ENCODE measurements at regions not wholly inside any gene's neighbourhood (a gene's known extent, or its start where the extent isn't known, plus 50 kb on each side); places are given as distances from the start of the nearest gene placed in this dataset.

DNA sequence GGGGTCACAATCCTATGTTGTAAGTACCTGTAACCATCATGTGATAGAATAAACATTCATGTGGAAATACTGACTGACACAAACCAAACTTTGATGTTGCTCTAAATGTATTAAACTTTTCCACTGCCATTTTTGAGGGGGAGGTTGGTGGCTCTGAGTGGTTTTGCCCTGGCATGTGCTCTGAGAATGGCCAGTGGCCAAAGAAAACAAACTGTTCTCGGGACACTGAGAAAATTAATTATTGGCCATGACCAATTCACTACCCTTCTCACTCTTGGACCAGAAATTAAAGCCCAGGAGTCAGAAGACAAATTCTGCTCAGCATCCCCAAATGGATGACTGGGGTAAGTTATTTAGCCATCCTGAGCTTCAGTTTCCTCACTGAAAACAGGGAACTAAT, 195.9 kb downstream of the XPNPEP1 start:
- DNase-seq (ENCODE audit: low spot score), result no peak
- TF ChIP-seq, protein P1, sequence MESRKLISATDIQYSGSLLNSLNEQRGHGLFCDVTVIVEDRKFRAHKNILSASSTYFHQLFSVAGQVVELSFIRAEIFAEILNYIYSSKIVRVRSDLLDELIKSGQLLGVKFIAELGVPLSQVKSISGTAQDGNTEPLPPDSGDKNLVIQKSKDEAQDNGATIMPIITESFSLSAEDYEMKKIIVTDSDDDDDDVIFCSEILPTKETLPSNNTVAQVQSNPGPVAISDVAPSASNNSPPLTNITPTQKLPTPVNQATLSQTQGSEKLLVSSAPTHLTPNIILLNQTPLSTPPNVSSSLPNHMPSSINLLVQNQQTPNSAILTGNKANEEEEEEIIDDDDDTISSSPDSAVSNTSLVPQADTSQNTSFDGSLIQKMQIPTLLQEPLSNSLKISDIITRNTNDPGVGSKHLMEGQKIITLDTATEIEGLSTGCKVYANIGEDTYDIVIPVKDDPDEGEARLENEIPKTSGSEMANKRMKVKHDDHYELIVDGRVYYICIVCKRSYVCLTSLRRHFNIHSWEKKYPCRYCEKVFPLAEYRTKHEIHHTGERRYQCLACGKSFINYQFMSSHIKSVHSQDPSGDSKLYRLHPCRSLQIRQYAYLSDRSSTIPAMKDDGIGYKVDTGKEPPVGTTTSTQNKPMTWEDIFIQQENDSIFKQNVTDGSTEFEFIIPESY (IDR thresholded peaks at IDR 0.05), result no peak
- TF ChIP-seq ATF3 (IDR thresholded peaks at IDR 0.05), result no peak
- TF ChIP-seq FOXA1 (IDR thresholded peaks at IDR 0.05), result no peak
- TF ChIP-seq EGR1 (IDR thresholded peaks at IDR 0.05; ENCODE audit: low read depth in 2 of 2), result no peak
- TF ChIP-seq, protein P2, sequence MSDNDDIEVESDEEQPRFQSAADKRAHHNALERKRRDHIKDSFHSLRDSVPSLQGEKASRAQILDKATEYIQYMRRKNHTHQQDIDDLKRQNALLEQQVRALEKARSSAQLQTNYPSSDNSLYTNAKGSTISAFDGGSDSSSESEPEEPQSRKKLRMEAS (IDR thresholded peaks at IDR 0.05), result no peak
- TF ChIP-seq FOXA2 (IDR thresholded peaks at IDR 0.05), result no peak
- TF ChIP-seq TAF1 (conservative IDR thresholded peaks at IDR 0.05), result no peak
- TF ChIP-seq NR2F2 (IDR thresholded peaks at IDR 0.05), result no peak
- TF ChIP-seq HNF4A (conservative IDR thresholded peaks at IDR 0.05), result no peak
- no peak for TF ChIP-seq JUND (IDR thresholded peaks at IDR 0.05)
- TF ChIP-seq CTCF (IDR thresholded peaks at IDR 0.05; ENCODE audit: low read depth, low read length, missing input control), result no peak
- TF ChIP-seq YY1 (IDR thresholded peaks at IDR 0.05), result no peak
- no peak for TF ChIP-seq HNF4G (IDR thresholded peaks at IDR 0.05)
- TF ChIP-seq, protein P3, sequence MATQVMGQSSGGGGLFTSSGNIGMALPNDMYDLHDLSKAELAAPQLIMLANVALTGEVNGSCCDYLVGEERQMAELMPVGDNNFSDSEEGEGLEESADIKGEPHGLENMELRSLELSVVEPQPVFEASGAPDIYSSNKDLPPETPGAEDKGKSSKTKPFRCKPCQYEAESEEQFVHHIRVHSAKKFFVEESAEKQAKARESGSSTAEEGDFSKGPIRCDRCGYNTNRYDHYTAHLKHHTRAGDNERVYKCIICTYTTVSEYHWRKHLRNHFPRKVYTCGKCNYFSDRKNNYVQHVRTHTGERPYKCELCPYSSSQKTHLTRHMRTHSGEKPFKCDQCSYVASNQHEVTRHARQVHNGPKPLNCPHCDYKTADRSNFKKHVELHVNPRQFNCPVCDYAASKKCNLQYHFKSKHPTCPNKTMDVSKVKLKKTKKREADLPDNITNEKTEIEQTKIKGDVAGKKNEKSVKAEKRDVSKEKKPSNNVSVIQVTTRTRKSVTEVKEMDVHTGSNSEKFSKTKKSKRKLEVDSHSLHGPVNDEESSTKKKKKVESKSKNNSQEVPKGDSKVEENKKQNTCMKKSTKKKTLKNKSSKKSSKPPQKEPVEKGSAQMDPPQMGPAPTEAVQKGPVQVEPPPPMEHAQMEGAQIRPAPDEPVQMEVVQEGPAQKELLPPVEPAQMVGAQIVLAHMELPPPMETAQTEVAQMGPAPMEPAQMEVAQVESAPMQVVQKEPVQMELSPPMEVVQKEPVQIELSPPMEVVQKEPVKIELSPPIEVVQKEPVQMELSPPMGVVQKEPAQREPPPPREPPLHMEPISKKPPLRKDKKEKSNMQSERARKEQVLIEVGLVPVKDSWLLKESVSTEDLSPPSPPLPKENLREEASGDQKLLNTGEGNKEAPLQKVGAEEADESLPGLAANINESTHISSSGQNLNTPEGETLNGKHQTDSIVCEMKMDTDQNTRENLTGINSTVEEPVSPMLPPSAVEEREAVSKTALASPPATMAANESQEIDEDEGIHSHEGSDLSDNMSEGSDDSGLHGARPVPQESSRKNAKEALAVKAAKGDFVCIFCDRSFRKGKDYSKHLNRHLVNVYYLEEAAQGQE (IDR thresholded peaks at IDR 0.05), result no peak
- no peak for TF ChIP-seq GABPA (IDR thresholded peaks at IDR 0.05 in 1 of 2, conservative IDR thresholded peaks at IDR 0.05 in 1 of 2)
- no peak for TF ChIP-seq SP1 (IDR thresholded peaks at IDR 0.05)
- no peak for TF ChIP-seq RXRA (IDR thresholded peaks at IDR 0.05)
- TF ChIP-seq RAD21 (IDR thresholded peaks at IDR 0.05), result no peak
- Histone ChIP-seq H3K27me3 (ENCODE audit: control insufficient read depth in 4 of 4, insufficient read depth in 4 of 4, low read length in 3 of 4) (no peaks in the 10 kb centered on the region), H3K4me1 (ENCODE audit: control insufficient read depth in 4 of 4, insufficient read depth in 4 of 4, low read length in 3 of 4) (no peaks in the 10 kb centered on the region), H3K4me3 (ENCODE audit: low read depth in 1 of 3, low read length in 3 of 3) (no peak overlapping the region), H3K36me3 (ENCODE audit: control insufficient read depth in 4 of 4, insufficient read depth in 3 of 4, low read depth in 1 of 4, low read length in 3 of 4) (no peaks in the 10 kb centered on the region), H3K9ac (ENCODE audit: low read depth in 1 of 2, low read length in 2 of 2) (no peak overlapping the region), H3K27ac (ENCODE audit: low read depth in 1 of 2, low read length in 2 of 2) (no peak overlapping the region), H3K9me3 (ENCODE audit: control insufficient read depth in 4 of 4, low read length in 3 of 4) (no peaks in the 10 kb centered on the region)
- 8% methylated on average over 1 of the region's 1 CpG for WGBS

Measured in liver (tissue), 8 donors.